Neural cell (in vitro differentiated cells): ENCODE measurements at regions not wholly inside any gene's neighbourhood (a gene's known extent, or its start where the extent isn't known, plus 50 kb on each side); places are given as distances from the start of the nearest gene placed in this dataset.

Experiments
- H2AFZ ChIP-seq: fragments of 200-600, 300-800 bp; sonication (generic), shearing (Covaris generic); 2 replicates; pipeline ENCODE4 v1.6.0; 2014; ENCODE audit warnings: low read depth, mild to moderate bottlenecking, antibody characterized with exemption, low read length, moderate library complexity
- H3F3A ChIP-seq: fragments of 200-600 bp; shearing (Covaris generic); 2 replicates; pipeline ENCODE4 v1.6.1; 2016; ENCODE audit warnings: mild to moderate bottlenecking, moderate library complexity, mixed read lengths, antibody characterized with exemption, low read length; ENCODE audit not compliant: insufficient read depth, poor library complexity, severe bottlenecking
- H3K27ac ChIP-seq: fragments of 200-600, 300-800 bp; sonication (generic), shearing (Covaris generic); 2 replicates; pipeline ENCODE4 v1.5.1; 2014; ENCODE audit warnings: mild to moderate bottlenecking, low read length, moderate library complexity
- H3K27me3 ChIP-seq: fragments of 300-800, 200-600 bp; sonication (generic), shearing (Covaris generic); 2 replicates; pipeline ENCODE4 v1.6.0; 2014; ENCODE audit warnings: mild to moderate bottlenecking, low read depth, low read length, moderate library complexity; ENCODE audit not compliant: insufficient read depth
- H3K36me3 ChIP-seq: fragments of 300-800, 200-600 bp; sonication (generic), shearing (Covaris generic); 2 replicates; pipeline ENCODE4 v1.5.1; 2014; ENCODE audit warnings: mild to moderate bottlenecking, antibody characterized with exemption, low read length, moderate library complexity; ENCODE audit not compliant: insufficient read depth
- H3K4me2 ChIP-seq: fragments of 300-800, 200-600 bp; sonication (generic), shearing (Covaris generic); 2 replicates; pipeline ENCODE4 v1.6.0; 2014; ENCODE audit warnings: mild to moderate bottlenecking, low read length
- H3K4me3 ChIP-seq: fragments of 300-800, 200-600 bp; sonication (generic), shearing (Covaris generic); 2 replicates; pipeline ENCODE4 v1.5.1; 2014; ENCODE audit warnings: mild to moderate bottlenecking, low read length, moderate library complexity
- H3K79me2 ChIP-seq: fragments of 200-600 bp; shearing (Covaris generic); replicated peaks from 2 replicates; pipeline ENCODE4 v1.6.0; 2014; ENCODE audit warnings: mild to moderate bottlenecking, low read length, moderate library complexity; ENCODE audit not compliant: insufficient read depth
- H3K9ac ChIP-seq: fragments of 300-800, 200-600 bp; sonication (generic), shearing (Covaris generic); 2 replicates; pipeline ENCODE4 v1.6.1; 2016; ENCODE audit warnings: mild to moderate bottlenecking, low read length, mixed read lengths
- H3K9me2 ChIP-seq: fragments of 200-600 bp; shearing (Covaris generic); 2 replicates; pipeline ENCODE4 v1.6.1; 2016; ENCODE audit warnings: mild to moderate bottlenecking, low read length, mixed read lengths; ENCODE audit not compliant: insufficient read depth
- H3K9me3 ChIP-seq: fragments of 200-600, 300-800 bp; sonication (generic), shearing (Covaris generic); 2 replicates; pipeline ENCODE4 v1.6.1; 2016; ENCODE audit warnings: mild to moderate bottlenecking, mixed run types, low read length, moderate library complexity, mixed read lengths
- H4K20me1 ChIP-seq: fragments of 200-600 bp; shearing (Covaris generic); 2 replicates; pipeline ENCODE4 v1.6.1; 2016; ENCODE audit warnings: mild to moderate bottlenecking, mixed run types; ENCODE audit not compliant: insufficient read depth
- CTCF ChIP-seq: fragments of 450-650 bp; IDR thresholded peaks from 2 replicates; pipeline ENCODE4 v1.5.1; 2014; ENCODE audit warnings: antibody characterized with exemption, mild to moderate bottlenecking, moderate library complexity; ENCODE audit not compliant: poor library complexity, severe bottlenecking
- EP300 ChIP-seq: fragments of 450-650 bp; conservative IDR thresholded peaks from 2 replicates; pipeline ENCODE4 v1.6.1; 2014; ENCODE audit warnings: antibody characterized with exemption, mild to moderate bottlenecking, moderate library complexity; ENCODE audit not compliant: poor library complexity, severe bottlenecking
- EZH2 ChIP-seq: fragments of 200-600, 300-800 bp; shearing (Covaris generic), sonication (generic); IDR thresholded peaks from 2 replicates; pipeline ENCODE4 v1.6.1; 2014; ENCODE audit warnings: antibody characterized with exemption, low read length, borderline replicate concordance, mild to moderate bottlenecking; ENCODE audit not compliant: insufficient read depth, poor library complexity, severe bottlenecking
- MXI1 ChIP-seq: fragments of 450-650 bp; conservative IDR thresholded peaks from 2 replicates; pipeline ENCODE4 v1.6.1; 2014; ENCODE audit warnings: antibody characterized with exemption, mild to moderate bottlenecking; ENCODE audit not compliant: poor library complexity, severe bottlenecking
- POLR2AphosphoS5 ChIP-seq: IDR thresholded peaks from 2 replicates; pipeline ENCODE4 v1.6.1; 2012
- RAD21 ChIP-seq: fragments of 450-650 bp; conservative IDR thresholded peaks from 2 replicates; pipeline ENCODE4 v1.6.1; 2014; ENCODE audit warnings: antibody characterized with exemption, mild to moderate bottlenecking, moderate library complexity
- SMC3 ChIP-seq: fragments of 450-650 bp; conservative IDR thresholded peaks from 2 replicates; pipeline ENCODE4 v1.6.1; 2014; ENCODE audit warnings: antibody characterized with exemption, mild to moderate bottlenecking, moderate library complexity; ENCODE audit not compliant: poor library complexity
- TAF1 ChIP-seq: IDR thresholded peaks from 2 replicates; pipeline ENCODE4 v1.6.1; 2012; ENCODE audit warnings: low read depth
- TF ChIP-seq, protein P1 (sequence below): IDR thresholded peaks from 2 replicates; pipeline ENCODE4 v1.6.1; 2012; ENCODE audit warnings: borderline replicate concordance

DNA sequence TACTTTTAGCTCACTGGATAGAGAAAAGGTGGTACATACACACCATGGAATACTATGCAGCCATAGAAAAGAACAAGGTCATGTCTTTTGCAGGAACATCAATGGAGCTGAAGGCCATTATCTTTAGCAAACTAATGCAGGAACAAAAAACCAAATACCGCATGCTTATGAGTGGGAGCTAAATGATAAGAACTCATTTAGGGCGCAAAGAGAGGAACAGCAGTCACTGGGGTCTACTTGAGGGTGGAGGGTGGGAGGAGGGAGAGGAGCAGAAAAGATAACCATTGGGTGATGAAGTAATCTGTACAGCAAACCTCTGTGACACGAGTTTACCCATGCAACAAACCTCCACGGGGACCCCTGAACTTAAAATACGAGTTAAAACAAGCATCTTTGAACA lies 135.1 kb downstream of the IRS2 start:
- no peak overlapping the region for H3K27ac ChIP-seq
- no peak overlapping the region for H3K4me2 ChIP-seq
- no peak overlapping the region for H2AFZ ChIP-seq
- no peak for TF ChIP-seq CTCF
- TF ChIP-seq RAD21 = no peak
- no peak for TF ChIP-seq POLR2AphosphoS5
- TF ChIP-seq TAF1 = no peak
- TF ChIP-seq MXI1 = no peak
- no peak for TF ChIP-seq SMC3
- no peak for TF ChIP-seq EP300
- no peak for TF ChIP-seq EZH2
- TF ChIP-seq, protein P1, sequence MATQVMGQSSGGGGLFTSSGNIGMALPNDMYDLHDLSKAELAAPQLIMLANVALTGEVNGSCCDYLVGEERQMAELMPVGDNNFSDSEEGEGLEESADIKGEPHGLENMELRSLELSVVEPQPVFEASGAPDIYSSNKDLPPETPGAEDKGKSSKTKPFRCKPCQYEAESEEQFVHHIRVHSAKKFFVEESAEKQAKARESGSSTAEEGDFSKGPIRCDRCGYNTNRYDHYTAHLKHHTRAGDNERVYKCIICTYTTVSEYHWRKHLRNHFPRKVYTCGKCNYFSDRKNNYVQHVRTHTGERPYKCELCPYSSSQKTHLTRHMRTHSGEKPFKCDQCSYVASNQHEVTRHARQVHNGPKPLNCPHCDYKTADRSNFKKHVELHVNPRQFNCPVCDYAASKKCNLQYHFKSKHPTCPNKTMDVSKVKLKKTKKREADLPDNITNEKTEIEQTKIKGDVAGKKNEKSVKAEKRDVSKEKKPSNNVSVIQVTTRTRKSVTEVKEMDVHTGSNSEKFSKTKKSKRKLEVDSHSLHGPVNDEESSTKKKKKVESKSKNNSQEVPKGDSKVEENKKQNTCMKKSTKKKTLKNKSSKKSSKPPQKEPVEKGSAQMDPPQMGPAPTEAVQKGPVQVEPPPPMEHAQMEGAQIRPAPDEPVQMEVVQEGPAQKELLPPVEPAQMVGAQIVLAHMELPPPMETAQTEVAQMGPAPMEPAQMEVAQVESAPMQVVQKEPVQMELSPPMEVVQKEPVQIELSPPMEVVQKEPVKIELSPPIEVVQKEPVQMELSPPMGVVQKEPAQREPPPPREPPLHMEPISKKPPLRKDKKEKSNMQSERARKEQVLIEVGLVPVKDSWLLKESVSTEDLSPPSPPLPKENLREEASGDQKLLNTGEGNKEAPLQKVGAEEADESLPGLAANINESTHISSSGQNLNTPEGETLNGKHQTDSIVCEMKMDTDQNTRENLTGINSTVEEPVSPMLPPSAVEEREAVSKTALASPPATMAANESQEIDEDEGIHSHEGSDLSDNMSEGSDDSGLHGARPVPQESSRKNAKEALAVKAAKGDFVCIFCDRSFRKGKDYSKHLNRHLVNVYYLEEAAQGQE = no peak
- H3K9me2 ChIP-seq = no peaks in the 10 kb centered on the region
- no peaks in the 10 kb centered on the region for H3K79me2 ChIP-seq
- no peaks in the 10 kb centered on the region for H3F3A ChIP-seq
- H3K4me3 ChIP-seq = no peak overlapping the region
- H3K36me3 ChIP-seq = no peaks in the 10 kb centered on the region
- H4K20me1 ChIP-seq = no peaks in the 10 kb centered on the region
- no peaks in the 10 kb centered on the region for H3K9me3 ChIP-seq
- no peaks in the 10 kb centered on the region for H3K27me3 ChIP-seq
- H3K9ac ChIP-seq = no peak overlapping the region

DNA sequence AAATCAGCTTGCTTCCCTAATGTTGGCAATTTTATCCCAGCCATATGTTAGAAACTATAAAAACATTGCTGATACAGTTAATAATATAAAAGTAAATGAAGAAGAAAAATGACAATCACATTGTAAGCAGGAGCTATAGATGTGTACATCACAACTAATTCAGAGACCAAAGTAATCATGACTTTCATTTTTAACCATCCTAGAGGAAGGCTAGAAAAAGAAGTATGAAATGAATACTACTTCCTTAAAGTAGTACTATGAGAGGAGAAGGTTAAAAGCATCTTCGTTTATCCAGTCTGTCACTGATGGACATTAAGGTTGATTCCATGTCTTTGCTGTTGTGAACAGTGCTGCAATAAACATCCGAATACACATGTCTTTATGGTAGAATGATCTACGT lies 135.5 kb downstream of the IRS2 start:
- no peaks in the 10 kb centered on the region for H3K79me2 ChIP-seq
- no peaks in the 10 kb centered on the region for H4K20me1 ChIP-seq
- no peak overlapping the region for H3K4me3 ChIP-seq
- no peak overlapping the region for H3K4me2 ChIP-seq
- no peaks in the 10 kb centered on the region for H3K9me3 ChIP-seq
- no peaks in the 10 kb centered on the region for H3K36me3 ChIP-seq
- no peaks in the 10 kb centered on the region for H3K27me3 ChIP-seq
- no peak for TF ChIP-seq POLR2AphosphoS5
- no peak for TF ChIP-seq MXI1
- no peak for TF ChIP-seq EZH2
- TF ChIP-seq RAD21 = no peak
- TF ChIP-seq CTCF = no peak
- TF ChIP-seq, protein P1 = no peak
- no peak for TF ChIP-seq TAF1
- no peak for TF ChIP-seq SMC3
- TF ChIP-seq EP300 = no peak
- H3K9ac ChIP-seq = no peak overlapping the region
- H3K9me2 ChIP-seq = no peaks in the 10 kb centered on the region
- no peak overlapping the region for H2AFZ ChIP-seq
- no peak overlapping the region for H3K27ac ChIP-seq
- no peaks in the 10 kb centered on the region for H3F3A ChIP-seq
